K562 (cell line): ENCODE measurements at regions not wholly inside any gene's neighbourhood (a gene's known extent, or its start where the extent isn't known, plus 50 kb on each side); places are given as distances from the start of the nearest gene placed in this dataset.

Experiments used
- CBX1 ChIP-seq: sonication (generic); IDR thresholded peaks from 2 replicates; pipeline ENCODE4 v1.6.1; 2016; ENCODE audit warnings: antibody characterized with exemption, low read depth, mild to moderate bottlenecking
- EP300 ChIP-seq: IDR thresholded peaks from 2 replicates; pipeline ENCODE4 v1.6.1; 2012; ENCODE audit warnings: low read length, improper control_type of control experiment
- HNRNPUL1 ChIP-seq: fragments of 200-400 bp; formaldehyde crosslinking; IDR thresholded peaks from 2 replicates; pipeline ENCODE4 v1.6.1; 2017; ENCODE audit warnings: low read length
- KDM2B ChIP-seq: fragments of 250-450 bp; sonication (Bioruptor Pico); IDR thresholded peaks from 2 replicates; pipeline ENCODE4 v1.8.0; 2021; ENCODE audit warnings: mild to moderate bottlenecking, moderate library complexity
- PHF21A ChIP-seq: fragments of 450-650 bp; IDR thresholded peaks from 2 replicates; pipeline ENCODE4 v1.6.1; 2017; ENCODE audit warnings: low read depth, borderline replicate concordance
- RAD21 ChIP-seq, 2 experiments: fragments of 250-450 bp in 1 of 2; fragments of 450-650 bp in 1 of 2; sonication (Bioruptor Pico) in 1 of 2; formaldehyde crosslinking in 1 of 2; IDR thresholded peaks in 1 of 2; conservative IDR thresholded peaks in 1 of 2; 2 replicates each; pipeline versions ENCODE4 v1.4.0 to v1.8.0; 2020 to 2022; ENCODE audit warnings: mild to moderate bottlenecking in 2 of 2, moderate library complexity in 1 of 2
- RBFOX2 ChIP-seq: fragments of 200-400 bp; formaldehyde crosslinking; IDR thresholded peaks from 2 replicates; pipeline ENCODE4 v1.6.1; 2017; ENCODE audit warnings: low read depth, mild to moderate bottlenecking, low read length, moderate library complexity
- SAFB ChIP-seq: fragments of 200-400 bp; formaldehyde crosslinking; IDR thresholded peaks from 2 replicates; pipeline ENCODE4 v1.6.1; 2017; ENCODE audit warnings: low read depth, low read length, borderline replicate concordance
- SREBF2 ChIP-seq: sonication (generic); formaldehyde crosslinking; IDR thresholded peaks from 2 replicates; pipeline ENCODE4 v1.4.0; 2020; ENCODE audit warnings: mild to moderate bottlenecking, missing genetic modification reagents
- TEAD2 ChIP-seq: fragments of 450-650 bp; IDR thresholded peaks from 2 replicates; pipeline ENCODE4 v1.6.1; 2016; ENCODE audit warnings: missing genetic modification characterization, control low read depth, missing compliant biosample characterization
- ZNF24 ChIP-seq: fragments of 450-650 bp; IDR thresholded peaks from 2 replicates; pipeline ENCODE4 v1.6.1; 2016
- TF ChIP-seq, protein P1 (sequence below): fragments of 450-650 bp; conservative IDR thresholded peaks from 2 replicates; pipeline ENCODE4 v1.6.1; 2016; ENCODE audit warnings: missing genetic modification characterization, low read depth, mild to moderate bottlenecking, missing compliant biosample characterization, moderate library complexity
- TF ChIP-seq, protein P2 (sequence below): sonication (generic); formaldehyde crosslinking; IDR thresholded peaks from 2 replicates; pipeline ENCODE4 v1.8.0; 2022; ENCODE audit warnings: missing genetic modification reagents, mild to moderate bottlenecking, borderline replicate concordance
- TF ChIP-seq, protein P3 (sequence below), 3 experiments: IDR thresholded peaks in 2 of 3; conservative IDR thresholded peaks in 1 of 3; 2 replicates each; pipeline ENCODE4 v1.5.1; 2011 to 2012; ENCODE audit warnings: low read length in 3 of 3, mild to moderate bottlenecking in 3 of 3, control low read depth in 2 of 3, improper control_type of control experiment in 1 of 3, inconsistent platforms in 1 of 3, low read depth in 1 of 3, mixed read lengths in 1 of 3, moderate library complexity in 1 of 3; ENCODE audit not compliant: insufficient read depth in 2 of 3

DNA sequence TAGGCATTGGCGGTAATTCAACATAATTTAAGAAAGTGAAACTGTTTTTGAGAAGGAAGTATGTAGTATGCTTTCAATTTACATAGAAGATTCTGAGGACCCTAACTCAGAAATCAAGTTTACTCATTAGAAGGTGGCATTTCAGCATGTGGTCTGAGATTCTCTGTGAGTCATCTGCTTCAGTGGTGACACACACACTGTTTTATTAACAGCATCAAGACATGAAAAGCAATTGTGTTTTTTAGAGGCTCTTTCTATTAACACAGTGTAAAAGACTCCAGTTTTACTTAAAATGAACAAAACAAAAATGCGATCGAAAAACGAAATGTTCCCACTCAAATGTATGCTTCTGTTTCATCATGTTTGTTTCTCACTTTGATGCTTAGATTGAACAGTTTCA lies 802.1 kb upstream of the SLITRK6 start:
- TF ChIP-seq, protein P1, sequence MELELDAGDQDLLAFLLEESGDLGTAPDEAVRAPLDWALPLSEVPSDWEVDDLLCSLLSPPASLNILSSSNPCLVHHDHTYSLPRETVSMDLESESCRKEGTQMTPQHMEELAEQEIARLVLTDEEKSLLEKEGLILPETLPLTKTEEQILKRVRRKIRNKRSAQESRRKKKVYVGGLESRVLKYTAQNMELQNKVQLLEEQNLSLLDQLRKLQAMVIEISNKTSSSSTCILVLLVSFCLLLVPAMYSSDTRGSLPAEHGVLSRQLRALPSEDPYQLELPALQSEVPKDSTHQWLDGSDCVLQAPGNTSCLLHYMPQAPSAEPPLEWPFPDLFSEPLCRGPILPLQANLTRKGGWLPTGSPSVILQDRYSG = no peak
- TF ChIP-seq RBFOX2 (no peak), KDM2B (CRISPR knock-in tag) (no peak), CBX1 (no peak), RAD21 (CRISPR knock-in tag; conservative IDR thresholded peaks at IDR 0.05 in 1 of 2, IDR thresholded peaks at IDR 0.05 in 1 of 2) (no peak), EP300 (no peak), ZNF24 (no peak), SREBF2 (CRISPR knock-in tag) (no peak), SAFB (no peak), PHF21A (no peak), TEAD2 (no peak), HNRNPUL1 (no peak)
- TF ChIP-seq, protein P2, sequence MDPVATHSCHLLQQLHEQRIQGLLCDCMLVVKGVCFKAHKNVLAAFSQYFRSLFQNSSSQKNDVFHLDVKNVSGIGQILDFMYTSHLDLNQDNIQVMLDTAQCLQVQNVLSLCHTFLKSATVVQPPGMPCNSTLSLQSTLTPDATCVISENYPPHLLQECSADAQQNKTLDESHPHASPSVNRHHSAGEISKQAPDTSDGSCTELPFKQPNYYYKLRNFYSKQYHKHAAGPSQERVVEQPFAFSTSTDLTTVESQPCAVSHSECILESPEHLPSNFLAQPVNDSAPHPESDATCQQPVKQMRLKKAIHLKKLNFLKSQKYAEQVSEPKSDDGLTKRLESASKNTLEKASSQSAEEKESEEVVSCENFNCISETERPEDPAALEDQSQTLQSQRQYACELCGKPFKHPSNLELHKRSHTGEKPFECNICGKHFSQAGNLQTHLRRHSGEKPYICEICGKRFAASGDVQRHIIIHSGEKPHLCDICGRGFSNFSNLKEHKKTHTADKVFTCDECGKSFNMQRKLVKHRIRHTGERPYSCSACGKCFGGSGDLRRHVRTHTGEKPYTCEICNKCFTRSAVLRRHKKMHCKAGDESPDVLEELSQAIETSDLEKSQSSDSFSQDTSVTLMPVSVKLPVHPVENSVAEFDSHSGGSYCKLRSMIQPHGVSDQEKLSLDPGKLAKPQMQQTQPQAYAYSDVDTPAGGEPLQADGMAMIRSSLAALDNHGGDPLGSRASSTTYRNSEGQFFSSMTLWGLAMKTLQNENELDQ (CRISPR knock-in tag) = no peak
- TF ChIP-seq, protein P3, sequence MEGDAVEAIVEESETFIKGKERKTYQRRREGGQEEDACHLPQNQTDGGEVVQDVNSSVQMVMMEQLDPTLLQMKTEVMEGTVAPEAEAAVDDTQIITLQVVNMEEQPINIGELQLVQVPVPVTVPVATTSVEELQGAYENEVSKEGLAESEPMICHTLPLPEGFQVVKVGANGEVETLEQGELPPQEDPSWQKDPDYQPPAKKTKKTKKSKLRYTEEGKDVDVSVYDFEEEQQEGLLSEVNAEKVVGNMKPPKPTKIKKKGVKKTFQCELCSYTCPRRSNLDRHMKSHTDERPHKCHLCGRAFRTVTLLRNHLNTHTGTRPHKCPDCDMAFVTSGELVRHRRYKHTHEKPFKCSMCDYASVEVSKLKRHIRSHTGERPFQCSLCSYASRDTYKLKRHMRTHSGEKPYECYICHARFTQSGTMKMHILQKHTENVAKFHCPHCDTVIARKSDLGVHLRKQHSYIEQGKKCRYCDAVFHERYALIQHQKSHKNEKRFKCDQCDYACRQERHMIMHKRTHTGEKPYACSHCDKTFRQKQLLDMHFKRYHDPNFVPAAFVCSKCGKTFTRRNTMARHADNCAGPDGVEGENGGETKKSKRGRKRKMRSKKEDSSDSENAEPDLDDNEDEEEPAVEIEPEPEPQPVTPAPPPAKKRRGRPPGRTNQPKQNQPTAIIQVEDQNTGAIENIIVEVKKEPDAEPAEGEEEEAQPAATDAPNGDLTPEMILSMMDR (IDR thresholded peaks at IDR 0.05 in 2 of 3, conservative IDR thresholded peaks at IDR 0.05 in 1 of 3; ENCODE audit: insufficient read depth in 2 of 3, low read depth in 1 of 3, low read length in 3 of 3) = no peak
